Tibial artery (tissue), 4 donors: ENCODE measurements at regions not wholly inside any gene's neighbourhood (a gene's known extent, or its start where the extent isn't known, plus 50 kb on each side); places are given as distances from the start of the nearest gene placed in this dataset.

Source experiments
- DNase-seq, 2 donors: peaks; one replicate each; pipeline ENCODE4 v3.0.0-alpha.2; 2019
- H3K27ac ChIP-seq, 2 donors: fragments of 200-600 bp; sonication (generic) in 1 of 2; 1 replicate in 1 of 2; 2 replicates in 1 of 2; pipeline ENCODE4 v1.5.1; 2018 to 2019; ENCODE audit warnings: mild to moderate bottlenecking in 1 of 2
- H3K27me3 ChIP-seq, 2 donors: fragments of 200-600 bp; sonication (generic) in 1 of 2; one replicate each; pipeline versions ENCODE4 v1.5.1 to v1.6.0; 2016 to 2019
- H3K36me3 ChIP-seq, 3 donors: fragments of 200-600 bp; sonication (generic) in 2 of 3; one replicate each; pipeline ENCODE4 v1.5.1; 2016 to 2019; ENCODE audit warnings: mild to moderate bottlenecking in 2 of 3
- H3K4me1 ChIP-seq, 4 donors: fragments of 200-600 bp; sonication (generic) in 2 of 4; 1 replicate in 3 of 4; 2 replicates in 1 of 4; pipeline ENCODE4 v1.5.1; 2016 to 2019
- H3K4me3 ChIP-seq, 2 donors: fragments of 200-600 bp; sonication (generic) in 1 of 2; 1 replicate in 1 of 2; 2 replicates in 1 of 2; pipeline ENCODE4 v1.5.1; 2018 to 2019; ENCODE audit warnings: mild to moderate bottlenecking in 2 of 2
- H3K9me3 ChIP-seq, 3 donors: fragments of 200-600 bp; sonication (generic) in 1 of 3; one replicate each; pipeline ENCODE4 v1.5.1; 2016 to 2019
- CTCF ChIP-seq, 2 experiments: fragments of 200-600 bp in 1 of 2; fragments of 450-650 bp in 1 of 2; IDR thresholded peaks; one replicate each; pipeline ENCODE4 v1.5.1; 2017 to 2019; ENCODE audit warnings: antibody characterized with exemption in 2 of 2, mild to moderate bottlenecking in 1 of 2, moderate library complexity in 1 of 2
- intact Hi-C: fragments of 100-400 bp; cut with DNase I; formaldehyde crosslinking; loops from one replicate; pipeline ENCODE4 v1.15.0; 2023; ENCODE audit warnings: low total_unique reads

GRCh38 chr14:51167587-51168214, 72.3 kb upstream of the TMX1 start:
- DNase-seq: no peak
- Histone ChIP-seq H3K9me3 (no peaks in the 10 kb centered on the region), H3K4me1 (peaks cover 0 to 15% (median 6%) of the 10 kb centered on the region in 4 donors), H3K27me3 (no peaks in the 10 kb centered on the region), H3K27ac (peak overlapping the region in 1 of 2 donors; percentile 30), H3K36me3 (no peaks in the 10 kb centered on the region), H3K4me3 (no peak overlapping the region)
- intact Hi-C loops: no loop called here
- TF ChIP-seq CTCF (IDR thresholded peaks at IDR 0.05): no peak

GRCh38 chr14:51168215-51168613, 71.8 kb upstream of the TMX1 start:
- Histone ChIP-seq H3K4me3 (no peak overlapping the region), H3K36me3 (no peaks in the 10 kb centered on the region), H3K27me3 (no peaks in the 10 kb centered on the region), H3K9me3 (no peaks in the 10 kb centered on the region), H3K27ac (peak overlapping the region in 1 of 2 donors; percentile 30), H3K4me1 (peaks cover 0 to 14% (median 4%) of the 10 kb centered on the region in 4 donors)
- TF ChIP-seq CTCF (IDR thresholded peaks at IDR 0.05): no peak
- no peak for DNase-seq
- intact Hi-C loops: no loop called here

- no peak for DNase-seq
- H3K27me3 ChIP-seq: no peaks in the 10 kb centered on the region
- H3K27ac ChIP-seq: no peak overlapping the region
- H3K4me3 ChIP-seq: no peak overlapping the region
- no peak for TF ChIP-seq CTCF (IDR thresholded peaks at IDR 0.05)
- intact Hi-C loops: no loop called here
- H3K36me3 ChIP-seq: no peaks in the 10 kb centered on the region
- no peaks in the 10 kb centered on the region for H3K9me3 ChIP-seq
- no peaks in the 10 kb centered on the region for H3K4me1 ChIP-seq
Measured at GRCh38 chr14:51173863-51174262, 66.2 kb upstream of the TMX1 start.

GRCh38 chr14:51176839-51177238, 63.2 kb upstream of the TMX1 start:
- Histone ChIP-seq H3K4me1 (no peaks in the 10 kb centered on the region), H3K36me3 (no peaks in the 10 kb centered on the region), H3K27me3 (no peaks in the 10 kb centered on the region), H3K4me3 (no peak overlapping the region), H3K9me3 (no peaks in the 10 kb centered on the region), H3K27ac (no peak overlapping the region)
- intact Hi-C loops: no loop called here
- no peak for TF ChIP-seq CTCF (IDR thresholded peaks at IDR 0.05)
- no peak for DNase-seq

GRCh38 chr14:51180577-51180976, 59.5 kb upstream of the TMX1 start:
- H3K4me3 ChIP-seq: no peak overlapping the region
- intact Hi-C loops: no loop called here
- no peaks in the 10 kb centered on the region for H3K4me1 ChIP-seq
- DNase-seq: no peak
- H3K27me3 ChIP-seq: no peaks in the 10 kb centered on the region
- no peaks in the 10 kb centered on the region for H3K36me3 ChIP-seq
- H3K27ac ChIP-seq: no peak overlapping the region
- no peaks in the 10 kb centered on the region for H3K9me3 ChIP-seq
- no peak for TF ChIP-seq CTCF (IDR thresholded peaks at IDR 0.05)

- Histone ChIP-seq H3K4me3 (no peak overlapping the region), H3K9me3 (no peaks in the 10 kb centered on the region), H3K36me3 (no peaks in the 10 kb centered on the region), H3K27me3 (no peaks in the 10 kb centered on the region), H3K27ac (no peak overlapping the region), H3K4me1 (no peaks in the 10 kb centered on the region)
- intact Hi-C loops: no loop called here
- TF ChIP-seq CTCF (IDR thresholded peaks at IDR 0.05): no peak
- DNase-seq: no peak
Measured at GRCh38 chr14:51182131-51182565, 57.9 kb upstream of the TMX1 start.
